ENCODE measurements at regions not wholly inside any gene's neighbourhood (a gene's known extent, or its start where the extent isn't known, plus 50 kb on each side); places are given as distances from the start of the nearest gene placed in this dataset.

DNA sequence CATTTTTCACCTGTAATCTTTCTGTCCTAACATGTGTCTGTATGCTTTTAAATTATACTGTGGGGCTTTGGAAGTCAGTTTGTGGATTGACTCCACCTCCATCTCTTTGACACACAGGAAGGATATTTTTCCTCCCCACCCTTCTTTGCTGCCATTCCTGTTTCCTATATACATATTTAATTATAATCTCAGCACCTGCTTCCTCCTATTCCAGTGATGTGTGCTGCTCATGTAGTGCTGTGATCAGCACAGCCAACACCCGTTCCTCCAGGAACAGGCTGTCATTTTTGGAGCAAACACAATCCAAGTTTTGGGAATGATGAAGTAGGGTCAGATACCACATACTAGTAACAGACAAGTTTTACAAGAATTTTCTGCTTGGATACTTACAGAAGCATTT is 135.0 kb upstream of the PRPS1L1 start:
- TF ChIP-seq, protein P1, sequence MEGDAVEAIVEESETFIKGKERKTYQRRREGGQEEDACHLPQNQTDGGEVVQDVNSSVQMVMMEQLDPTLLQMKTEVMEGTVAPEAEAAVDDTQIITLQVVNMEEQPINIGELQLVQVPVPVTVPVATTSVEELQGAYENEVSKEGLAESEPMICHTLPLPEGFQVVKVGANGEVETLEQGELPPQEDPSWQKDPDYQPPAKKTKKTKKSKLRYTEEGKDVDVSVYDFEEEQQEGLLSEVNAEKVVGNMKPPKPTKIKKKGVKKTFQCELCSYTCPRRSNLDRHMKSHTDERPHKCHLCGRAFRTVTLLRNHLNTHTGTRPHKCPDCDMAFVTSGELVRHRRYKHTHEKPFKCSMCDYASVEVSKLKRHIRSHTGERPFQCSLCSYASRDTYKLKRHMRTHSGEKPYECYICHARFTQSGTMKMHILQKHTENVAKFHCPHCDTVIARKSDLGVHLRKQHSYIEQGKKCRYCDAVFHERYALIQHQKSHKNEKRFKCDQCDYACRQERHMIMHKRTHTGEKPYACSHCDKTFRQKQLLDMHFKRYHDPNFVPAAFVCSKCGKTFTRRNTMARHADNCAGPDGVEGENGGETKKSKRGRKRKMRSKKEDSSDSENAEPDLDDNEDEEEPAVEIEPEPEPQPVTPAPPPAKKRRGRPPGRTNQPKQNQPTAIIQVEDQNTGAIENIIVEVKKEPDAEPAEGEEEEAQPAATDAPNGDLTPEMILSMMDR (IDR thresholded peaks at IDR 0.05; ENCODE audit: control insufficient read depth, insufficient read depth, low read depth, low read length, missing control alignments): no peak
- no peak for DNase-seq (ENCODE audit: low read depth)
- no peak overlapping the region for H3K4me3 ChIP-seq (ENCODE audit: control insufficient read depth, low read depth, low read length)

DNA sequence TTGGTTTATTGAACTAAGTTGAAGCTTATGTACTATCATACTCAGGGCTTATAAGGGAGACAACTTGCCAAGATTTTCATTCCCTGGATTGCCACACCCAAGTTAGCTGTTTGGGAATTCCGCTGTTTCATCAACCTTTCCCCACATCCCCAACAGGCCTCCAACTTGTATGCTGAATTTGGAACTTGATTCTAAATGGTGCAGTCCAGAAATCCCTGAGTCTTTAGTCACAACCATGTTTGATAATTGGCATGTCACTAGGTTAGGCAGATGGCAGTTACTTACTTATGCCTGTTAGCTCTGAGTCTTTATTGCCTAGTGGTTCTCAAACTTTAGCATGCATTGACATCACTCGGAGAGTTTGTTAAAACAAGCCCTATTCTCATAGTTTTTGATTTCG is 135.4 kb upstream of the PRPS1L1 start:
- H3K4me3 ChIP-seq (ENCODE audit: control insufficient read depth, low read depth, low read length): no peak overlapping the region
- TF ChIP-seq, protein P1 (IDR thresholded peaks at IDR 0.05; ENCODE audit: control insufficient read depth, insufficient read depth, low read depth, low read length, missing control alignments): no peak
- DNase-seq (ENCODE audit: low read depth): no peak

DNA sequence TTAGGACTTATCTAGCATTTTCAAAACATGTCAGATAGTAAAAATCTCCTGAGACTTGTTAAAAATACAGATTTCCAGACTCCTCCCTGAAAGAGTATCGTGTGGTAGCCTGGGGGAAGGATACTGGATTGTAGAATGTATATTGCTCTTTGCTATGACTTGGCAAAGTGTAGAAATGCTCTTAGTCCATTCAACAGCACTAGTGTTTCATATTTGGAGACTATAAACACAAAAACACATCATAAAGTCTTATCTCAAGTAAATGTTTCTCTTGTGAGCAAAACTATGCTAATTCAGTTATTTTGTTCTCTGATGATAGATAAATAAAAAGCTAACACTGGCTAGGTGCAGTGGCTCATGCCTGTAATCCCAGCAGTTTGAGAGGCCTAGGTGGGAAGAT is 137.5 kb upstream of the PRPS1L1 start:
- TF ChIP-seq, protein P1 (IDR thresholded peaks at IDR 0.05; ENCODE audit: control insufficient read depth, insufficient read depth, low read depth, low read length, missing control alignments): no peak
- DNase-seq (ENCODE audit: low read depth): no peak
- H3K4me3 ChIP-seq (ENCODE audit: control insufficient read depth, low read depth, low read length): no peak overlapping the region

DNA sequence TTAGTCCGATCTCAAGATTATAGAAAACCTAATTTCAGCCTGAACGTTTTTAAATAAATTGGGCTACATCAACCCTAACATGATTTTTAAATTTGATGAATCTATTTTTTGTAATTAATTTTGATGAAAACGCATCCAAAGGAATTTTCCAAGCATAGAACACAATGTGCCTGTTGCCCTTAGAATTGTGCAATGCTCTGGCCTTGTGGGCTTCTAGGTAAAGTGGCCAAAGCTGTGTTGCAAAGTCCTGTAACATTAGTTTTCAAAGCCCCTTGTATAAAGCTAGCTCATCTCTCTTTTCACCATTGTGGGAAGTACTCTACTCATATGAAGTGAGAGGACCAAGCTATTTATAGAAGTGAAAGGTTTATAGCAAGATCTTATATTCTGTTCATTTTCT is 138.4 kb upstream of the PRPS1L1 start:
- no peak for DNase-seq (ENCODE audit: low read depth)
- no peak overlapping the region for H3K4me3 ChIP-seq (ENCODE audit: control insufficient read depth, low read depth, low read length)
- TF ChIP-seq, protein P1 (IDR thresholded peaks at IDR 0.05; ENCODE audit: control insufficient read depth, insufficient read depth, low read depth, low read length, missing control alignments): no peak

DNA sequence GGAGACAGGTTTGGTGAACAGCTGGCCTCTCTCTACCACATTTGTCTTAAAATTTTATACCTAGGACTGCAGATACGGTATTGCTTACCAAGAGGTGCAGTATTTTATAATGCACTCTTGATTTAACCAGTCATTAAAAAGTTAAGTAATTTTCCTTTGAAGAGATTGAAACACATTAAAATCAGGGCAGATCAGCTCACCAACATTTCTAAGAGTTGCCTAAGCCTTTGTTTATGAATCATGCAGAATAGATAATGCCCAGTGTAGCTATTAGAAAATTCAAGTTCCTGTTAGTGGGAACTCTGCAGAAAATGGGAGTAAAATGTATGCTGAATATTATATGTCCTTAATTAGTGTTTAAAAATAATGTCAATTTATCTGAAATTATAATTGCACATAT is 140.2 kb upstream of the PRPS1L1 start:
- no peak for DNase-seq (ENCODE audit: low read depth)
- TF ChIP-seq, protein P1 (IDR thresholded peaks at IDR 0.05; ENCODE audit: control insufficient read depth, insufficient read depth, low read depth, low read length, missing control alignments): no peak
- H3K4me3 ChIP-seq (ENCODE audit: control insufficient read depth, low read depth, low read length): no peak overlapping the region

DNA sequence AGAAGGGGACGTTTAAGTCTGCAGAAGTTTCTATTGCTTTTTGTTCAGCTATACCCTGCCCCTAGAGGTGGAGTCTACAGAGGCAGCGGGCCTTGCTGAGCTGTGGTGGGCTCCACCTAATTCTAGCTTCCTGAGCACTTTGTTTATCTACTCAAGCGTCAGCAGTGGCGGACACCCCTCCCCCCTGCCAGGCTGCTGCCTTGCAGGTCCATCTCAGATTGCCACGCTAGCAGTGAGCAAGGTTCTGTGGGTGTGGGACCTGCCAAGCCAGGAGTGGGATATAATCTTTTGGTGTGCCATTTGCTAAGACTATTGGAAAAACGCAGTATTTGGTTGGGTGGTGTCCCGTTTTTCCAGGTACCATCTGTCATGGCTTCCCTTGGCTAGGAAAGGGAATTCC is 147.3 kb upstream of the PRPS1L1 start:
- TF ChIP-seq, protein P1 (IDR thresholded peaks at IDR 0.05; ENCODE audit: control insufficient read depth, insufficient read depth, low read depth, low read length, missing control alignments): no peak
- H3K4me3 ChIP-seq (ENCODE audit: control insufficient read depth, low read depth, low read length): no peak overlapping the region

More for the DNA sequence above, 147.3 kb upstream of the PRPS1L1 start:
- DNase-seq (ENCODE audit: low read depth): no peak

All from AG09309 (cell line).